GM12872 (cell line): ENCODE measurements at regions not wholly inside any gene's neighbourhood (a gene's known extent, or its start where the extent isn't known, plus 50 kb on each side); places are given as distances from the start of the nearest gene placed in this dataset.

Experiments used
- TF ChIP-seq, protein P1 (sequence below): IDR thresholded peaks from 3 replicates; pipeline ENCODE4 v1.5.1; 2011; ENCODE audit warnings: low read depth, mild to moderate bottlenecking, low read length, moderate library complexity; ENCODE audit not compliant: insufficient read depth

DNA sequence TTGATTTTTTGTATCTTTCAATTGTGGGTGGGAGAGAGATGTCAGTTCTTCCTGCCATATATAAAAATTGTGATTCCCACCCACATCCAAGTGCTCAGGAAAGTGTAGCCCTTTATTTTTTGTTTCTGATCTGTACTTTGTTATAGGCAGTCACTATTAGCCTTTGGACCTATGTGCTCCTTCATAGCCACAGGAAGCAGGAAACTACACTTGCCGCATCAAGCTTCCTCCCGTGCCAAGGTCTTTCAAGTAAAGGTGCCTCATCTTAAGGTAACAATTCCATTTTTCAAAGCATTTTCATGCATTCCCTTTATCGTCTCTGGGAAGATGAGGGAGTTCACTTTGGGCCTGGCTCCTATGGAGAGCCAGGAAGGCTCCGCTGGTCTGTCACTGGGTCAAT, 339.0 kb downstream of the DIRAS2 start:
- TF ChIP-seq, protein P1, sequence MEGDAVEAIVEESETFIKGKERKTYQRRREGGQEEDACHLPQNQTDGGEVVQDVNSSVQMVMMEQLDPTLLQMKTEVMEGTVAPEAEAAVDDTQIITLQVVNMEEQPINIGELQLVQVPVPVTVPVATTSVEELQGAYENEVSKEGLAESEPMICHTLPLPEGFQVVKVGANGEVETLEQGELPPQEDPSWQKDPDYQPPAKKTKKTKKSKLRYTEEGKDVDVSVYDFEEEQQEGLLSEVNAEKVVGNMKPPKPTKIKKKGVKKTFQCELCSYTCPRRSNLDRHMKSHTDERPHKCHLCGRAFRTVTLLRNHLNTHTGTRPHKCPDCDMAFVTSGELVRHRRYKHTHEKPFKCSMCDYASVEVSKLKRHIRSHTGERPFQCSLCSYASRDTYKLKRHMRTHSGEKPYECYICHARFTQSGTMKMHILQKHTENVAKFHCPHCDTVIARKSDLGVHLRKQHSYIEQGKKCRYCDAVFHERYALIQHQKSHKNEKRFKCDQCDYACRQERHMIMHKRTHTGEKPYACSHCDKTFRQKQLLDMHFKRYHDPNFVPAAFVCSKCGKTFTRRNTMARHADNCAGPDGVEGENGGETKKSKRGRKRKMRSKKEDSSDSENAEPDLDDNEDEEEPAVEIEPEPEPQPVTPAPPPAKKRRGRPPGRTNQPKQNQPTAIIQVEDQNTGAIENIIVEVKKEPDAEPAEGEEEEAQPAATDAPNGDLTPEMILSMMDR = no peak

- TF ChIP-seq, protein P1 = no peak
These were observed 336.5 kb downstream of the DIRAS2 start for GRCh38 chr9:90306158-90306557.

DNA sequence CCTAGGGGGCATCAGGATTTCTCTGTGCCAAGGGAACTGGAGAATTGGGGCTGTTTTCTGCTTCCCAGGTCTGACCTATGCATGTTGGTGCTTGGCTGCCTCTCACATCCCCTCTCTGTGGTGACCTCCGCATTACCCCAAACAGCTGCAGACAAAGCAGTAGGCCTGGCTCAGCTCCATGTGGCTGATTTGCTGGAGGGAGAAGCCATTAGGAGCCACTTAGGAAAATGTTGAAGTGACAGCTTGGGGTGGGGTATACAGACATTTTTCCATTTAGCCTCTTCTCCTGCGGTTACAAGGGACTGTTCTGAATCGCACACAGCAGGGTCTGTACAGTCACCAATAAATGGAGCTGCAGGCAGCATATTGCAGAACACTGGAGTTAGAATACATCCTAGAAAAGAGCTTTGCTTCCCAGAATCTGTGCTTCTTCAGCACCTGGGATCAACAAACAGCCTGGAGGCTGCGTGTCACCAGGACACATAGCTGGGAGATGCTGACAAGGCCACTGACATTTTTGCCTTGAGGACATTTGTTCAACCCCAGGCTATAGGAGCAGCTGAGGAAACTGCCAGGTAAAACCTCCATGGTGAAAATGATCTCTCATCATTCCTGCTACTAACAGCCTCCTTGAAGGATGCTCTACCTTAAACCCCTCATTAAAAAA, 335.3 kb downstream of the DIRAS2 start:
- TF ChIP-seq, protein P1 = no peak

- TF ChIP-seq, protein P1 = no peak
These were observed 334.7 kb downstream of the DIRAS2 start for GRCh38 chr9:90307891-90308290.

- TF ChIP-seq, protein P1 = no peak
These were observed 333.9 kb downstream of the DIRAS2 start for GRCh38 chr9:90308691-90309090.

DNA sequence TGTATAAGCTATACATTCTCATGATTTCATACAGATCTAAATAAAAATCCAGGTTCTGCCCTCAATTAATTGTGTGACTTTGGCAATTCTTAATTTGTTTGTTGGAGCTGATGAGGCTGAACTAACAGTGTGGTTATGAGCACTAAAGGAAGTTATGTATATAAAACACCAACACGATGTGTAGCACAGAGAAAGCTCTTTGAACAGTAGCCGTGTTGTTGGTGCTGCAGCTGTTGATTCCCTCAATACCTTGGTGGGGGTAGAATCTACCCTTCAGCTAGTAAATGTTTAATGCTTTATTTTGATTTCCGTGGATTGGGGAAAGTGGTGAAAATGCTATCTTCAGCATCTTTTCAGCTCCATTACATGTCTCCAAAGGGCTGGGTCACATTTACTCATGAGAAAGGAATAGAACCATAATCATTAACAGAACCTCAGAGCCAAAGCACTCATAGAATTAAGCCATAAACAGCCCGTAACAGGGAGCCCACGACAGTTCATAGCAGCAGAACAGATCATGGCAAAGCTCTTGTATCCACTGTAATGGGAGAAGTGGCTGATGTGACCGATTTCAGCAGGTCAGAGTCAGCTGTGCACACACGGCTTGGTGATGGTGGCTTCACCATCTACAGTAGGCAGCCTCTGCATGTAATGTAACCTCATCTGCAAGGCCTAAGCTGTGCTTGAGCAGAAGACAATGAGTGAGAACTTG, 332.7 kb downstream of the DIRAS2 start:
- TF ChIP-seq, protein P1 = no peak

GRCh38 chr9:90310521-90310876, 332.1 kb downstream of the DIRAS2 start:
- TF ChIP-seq, protein P1 = no peak
